ENCODE measurements at regions not wholly inside any gene's neighbourhood (a gene's known extent, or its start where the extent isn't known, plus 50 kb on each side); places are given as distances from the start of the nearest gene placed in this dataset.

DNA sequence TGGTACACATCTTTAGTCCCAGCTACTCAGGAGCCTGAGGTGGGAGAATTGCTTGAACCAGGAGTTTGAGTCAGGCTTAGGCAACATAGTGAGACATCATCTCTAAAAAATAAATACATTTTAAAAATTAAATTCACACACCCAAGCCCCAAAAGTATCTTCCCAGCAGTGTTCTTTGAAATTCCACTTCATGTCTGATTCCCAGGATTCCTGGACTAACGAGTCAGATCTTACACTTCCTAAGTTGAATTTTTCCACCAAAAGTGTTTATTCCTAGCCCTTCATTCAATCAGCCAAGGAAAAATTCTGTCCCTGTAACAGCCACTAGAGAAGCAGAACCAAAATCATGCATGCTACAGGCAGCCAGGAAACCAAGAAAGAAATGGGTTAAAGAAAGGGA is 970.9 kb downstream of the EFNA5 start:
- Histone ChIP-seq H3K4me3 (ENCODE audit: control extremely low read depth in 1 of 5, extremely low read depth in 1 of 5, insufficient read depth in 1 of 5, low read depth in 2 of 5, low read length in 4 of 5) (no peak overlapping the region), H2AFZ (ENCODE audit: insufficient read depth, low read depth, low read length, poor library complexity, severe bottlenecking) (no peak overlapping the region), H4K20me1 (ENCODE audit: control insufficient read depth, insufficient read depth, low read length, poor library complexity, severe bottlenecking) (no peaks in the 10 kb centered on the region), H3K4me2 (replicated peaks; ENCODE audit: low read depth, low read length, poor library complexity, severe bottlenecking) (no peak overlapping the region), H3K9ac (ENCODE audit: low read length) (no peak overlapping the region), H3K9me3 (ENCODE audit: control extremely low read depth in 1 of 3, control insufficient read depth in 2 of 3, insufficient read depth in 1 of 3, low read length in 2 of 3) (no peaks in the 10 kb centered on the region), H3K36me3 (replicated peaks in 1 of 2; ENCODE audit: control extremely low read depth in 1 of 2, control insufficient read depth in 1 of 2, extremely low read depth in 1 of 2, insufficient read depth in 2 of 2, low read length in 1 of 2) (no peaks in the 10 kb centered on the region), H3K27ac (ENCODE audit: low read length in 2 of 2) (no peak overlapping the region), H3K4me1 (ENCODE audit: control insufficient read depth in 2 of 2, insufficient read depth in 2 of 2, low read length in 2 of 2) (no peaks in the 10 kb centered on the region), H3K79me2 (ENCODE audit: control insufficient read depth, insufficient read depth, low read length) (no peaks in the 10 kb centered on the region), H3K27me3 (replicated peaks in 1 of 4; ENCODE audit: control extremely low read depth in 1 of 4, control insufficient read depth in 3 of 4, insufficient read depth in 4 of 4, low read length in 3 of 4) (no peaks in the 10 kb centered on the region)
- 80% methylated on average over 1 of the region's 1 CpG for WGBS (ENCODE audit: insufficient coverage)
- Mint-ChIP-seq H3K4me3 (no peak overlapping the region), H3K9me3 (ENCODE audit: insufficient read depth) (no peaks in the 10 kb centered on the region), H3K27ac (no peak overlapping the region), H3K4me1 (no peaks in the 10 kb centered on the region), H3K27me3 (no peaks in the 10 kb centered on the region)
- ChIA-PET CTCF (no interaction called here), POLR2A (no interaction called here)
- DNase-seq (no peak), ATAC-seq (ENCODE audit: low read depth) (no peak)
- intact Hi-C loops (cut with micrococcal nuclease): no loop called here
- TF ChIP-seq EZH2 (IDR thresholded peaks at IDR 0.05; ENCODE audit: borderline replicate concordance, insufficient read depth, low read depth, low read length, poor library complexity, severe bottlenecking): no peak
- TF ChIP-seq, protein P1, sequence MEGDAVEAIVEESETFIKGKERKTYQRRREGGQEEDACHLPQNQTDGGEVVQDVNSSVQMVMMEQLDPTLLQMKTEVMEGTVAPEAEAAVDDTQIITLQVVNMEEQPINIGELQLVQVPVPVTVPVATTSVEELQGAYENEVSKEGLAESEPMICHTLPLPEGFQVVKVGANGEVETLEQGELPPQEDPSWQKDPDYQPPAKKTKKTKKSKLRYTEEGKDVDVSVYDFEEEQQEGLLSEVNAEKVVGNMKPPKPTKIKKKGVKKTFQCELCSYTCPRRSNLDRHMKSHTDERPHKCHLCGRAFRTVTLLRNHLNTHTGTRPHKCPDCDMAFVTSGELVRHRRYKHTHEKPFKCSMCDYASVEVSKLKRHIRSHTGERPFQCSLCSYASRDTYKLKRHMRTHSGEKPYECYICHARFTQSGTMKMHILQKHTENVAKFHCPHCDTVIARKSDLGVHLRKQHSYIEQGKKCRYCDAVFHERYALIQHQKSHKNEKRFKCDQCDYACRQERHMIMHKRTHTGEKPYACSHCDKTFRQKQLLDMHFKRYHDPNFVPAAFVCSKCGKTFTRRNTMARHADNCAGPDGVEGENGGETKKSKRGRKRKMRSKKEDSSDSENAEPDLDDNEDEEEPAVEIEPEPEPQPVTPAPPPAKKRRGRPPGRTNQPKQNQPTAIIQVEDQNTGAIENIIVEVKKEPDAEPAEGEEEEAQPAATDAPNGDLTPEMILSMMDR (IDR thresholded peaks at IDR 0.05): no peak

DNA sequence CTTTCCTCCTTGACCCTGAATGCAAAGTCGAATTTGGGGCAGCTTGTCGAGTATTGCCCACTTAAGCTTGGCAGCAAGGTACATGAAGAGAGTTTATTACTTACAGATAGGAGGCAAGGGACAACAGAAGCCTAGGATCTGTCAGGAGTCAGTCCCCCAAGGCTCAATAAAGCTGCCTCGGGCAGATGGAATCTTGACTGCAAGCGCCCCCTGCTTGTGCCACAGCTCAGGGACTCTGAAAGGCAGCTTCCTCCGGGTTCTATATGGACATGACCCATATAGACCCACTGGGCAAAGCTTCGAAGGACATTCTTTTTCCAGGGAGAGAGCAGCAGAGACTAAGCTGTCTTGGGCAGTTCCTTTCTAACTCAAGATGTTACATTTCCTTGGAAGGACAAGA is 971.5 kb downstream of the EFNA5 start:
- Mint-ChIP-seq H3K9me3 (ENCODE audit: insufficient read depth) (no peaks in the 10 kb centered on the region), H3K27me3 (no peaks in the 10 kb centered on the region), H3K4me1 (no peaks in the 10 kb centered on the region), H3K4me3 (no peak overlapping the region), H3K27ac (no peak overlapping the region)
- no peaks in the 10 kb centered on the region for H4K20me1 ChIP-seq (ENCODE audit: control insufficient read depth, insufficient read depth, low read length, poor library complexity, severe bottlenecking)
- WGBS (ENCODE audit: insufficient coverage): 81% methylated on average over 6 of the region's 6 CpGs
- ChIA-PET CTCF (no interaction called here), POLR2A (no interaction called here)
- no peaks in the 10 kb centered on the region for H3K27me3 ChIP-seq (replicated peaks in 1 of 4; ENCODE audit: control extremely low read depth in 1 of 4, control insufficient read depth in 3 of 4, insufficient read depth in 4 of 4, low read length in 3 of 4)
- no peaks in the 10 kb centered on the region for H3K9me3 ChIP-seq (ENCODE audit: control extremely low read depth in 1 of 3, control insufficient read depth in 2 of 3, insufficient read depth in 1 of 3, low read length in 2 of 3)
- TF ChIP-seq, protein P1 (IDR thresholded peaks at IDR 0.05): no peak
- no peak for TF ChIP-seq EZH2 (IDR thresholded peaks at IDR 0.05; ENCODE audit: borderline replicate concordance, insufficient read depth, low read depth, low read length, poor library complexity, severe bottlenecking)
- DNase-seq (no peak), ATAC-seq (ENCODE audit: low read depth) (no peak)
- no peak overlapping the region for H3K27ac ChIP-seq (ENCODE audit: low read length in 2 of 2)
- intact Hi-C loops (cut with micrococcal nuclease): no loop called here
- H3K79me2 ChIP-seq (ENCODE audit: control insufficient read depth, insufficient read depth, low read length): no peaks in the 10 kb centered on the region
- no peak overlapping the region for H3K4me2 ChIP-seq (replicated peaks; ENCODE audit: low read depth, low read length, poor library complexity, severe bottlenecking)
- H3K9ac ChIP-seq (ENCODE audit: low read length): no peak overlapping the region
- H3K4me1 ChIP-seq (ENCODE audit: control insufficient read depth in 2 of 2, insufficient read depth in 2 of 2, low read length in 2 of 2): no peaks in the 10 kb centered on the region
- no peak overlapping the region for H2AFZ ChIP-seq (ENCODE audit: insufficient read depth, low read depth, low read length, poor library complexity, severe bottlenecking)
- H3K4me3 ChIP-seq (ENCODE audit: control extremely low read depth in 1 of 5, extremely low read depth in 1 of 5, insufficient read depth in 1 of 5, low read depth in 2 of 5, low read length in 4 of 5): no peak overlapping the region
- no peaks in the 10 kb centered on the region for H3K36me3 ChIP-seq (replicated peaks in 1 of 2; ENCODE audit: control extremely low read depth in 1 of 2, control insufficient read depth in 1 of 2, extremely low read depth in 1 of 2, insufficient read depth in 2 of 2, low read length in 1 of 2)
